Lower leg skin (tissue), 3 donors: ENCODE measurements at regions not wholly inside any gene's neighbourhood (a gene's known extent, or its start where the extent isn't known, plus 50 kb on each side); places are given as distances from the start of the nearest gene placed in this dataset.

Source experiments
- CTCF ChIP-seq, 3 donors: fragments of 450-650 bp; IDR thresholded peaks; one replicate each; pipeline ENCODE4 v1.5.1; 2016; ENCODE audit warnings: antibody characterized with exemption in 3 of 3, mild to moderate bottlenecking in 3 of 3, moderate library complexity in 2 of 3
- POLR2A ChIP-seq, 2 donors: fragments of 450-650 bp; IDR thresholded peaks; one replicate each; pipeline ENCODE4 v1.6.1; 2016 to 2017; ENCODE audit warnings: antibody characterized with exemption in 2 of 2, mild to moderate bottlenecking in 1 of 2, moderate library complexity in 1 of 2

- TF ChIP-seq POLR2A (IDR thresholded peaks at IDR 0.05) = no peak
- TF ChIP-seq CTCF (IDR thresholded peaks at IDR 0.05) = no peak
Observed at GRCh38 chr2:226467633-226468032, 332.0 kb downstream of the IRS1 start.
